NCI-H82 treated with DMSO at 0.1 percent for 48 hours (cell line): ENCODE measurements at regions not wholly inside any gene's neighbourhood (a gene's known extent, or its start where the extent isn't known, plus 50 kb on each side); places are given as distances from the start of the nearest gene placed in this dataset.

Experiments used
- DNase-seq: peaks from one replicate; lab custom pipeline; 2025; ENCODE audit not compliant: unreplicated experiment; lab: John Stamatoyannopoulos, UW

DNA sequence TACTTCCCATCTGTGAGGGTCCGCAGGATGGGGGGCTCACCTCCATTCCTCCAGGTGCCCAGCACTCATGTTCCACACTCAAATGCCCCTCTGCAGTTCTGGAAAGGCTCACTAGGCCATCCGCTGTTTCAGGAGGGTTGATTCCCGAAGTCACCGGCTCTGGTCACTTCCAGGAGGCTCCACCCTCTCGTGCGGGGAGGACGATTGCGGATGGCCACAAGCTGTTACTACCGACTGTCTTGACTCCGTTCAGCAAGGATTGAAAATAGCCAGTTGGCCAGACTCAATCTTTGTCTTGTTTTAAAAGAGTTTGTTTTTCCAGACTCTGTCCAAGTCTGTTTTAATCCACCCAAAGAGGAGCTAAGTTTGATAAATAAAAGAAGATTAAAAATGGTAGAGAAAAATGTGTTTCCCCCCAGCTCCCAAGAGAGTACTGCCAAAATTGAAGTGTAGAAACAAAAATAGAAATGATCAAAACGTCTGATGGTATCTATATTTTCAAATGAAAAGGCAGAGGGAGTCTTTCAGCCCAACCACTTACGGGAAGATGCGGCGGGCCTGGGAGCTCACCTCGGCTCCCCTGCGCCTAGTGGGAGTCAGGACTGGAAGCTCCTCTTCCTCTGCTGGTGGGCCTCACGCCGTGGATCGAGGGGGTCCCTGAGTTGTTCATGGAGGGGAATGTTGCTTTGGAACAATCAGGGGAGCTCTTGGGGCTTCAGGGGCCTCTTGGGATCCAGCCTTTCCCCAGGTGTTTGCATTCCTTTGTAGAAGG is 1280.8 kb downstream of the BRD1 start:
- DNase-seq, result no peak

DNA sequence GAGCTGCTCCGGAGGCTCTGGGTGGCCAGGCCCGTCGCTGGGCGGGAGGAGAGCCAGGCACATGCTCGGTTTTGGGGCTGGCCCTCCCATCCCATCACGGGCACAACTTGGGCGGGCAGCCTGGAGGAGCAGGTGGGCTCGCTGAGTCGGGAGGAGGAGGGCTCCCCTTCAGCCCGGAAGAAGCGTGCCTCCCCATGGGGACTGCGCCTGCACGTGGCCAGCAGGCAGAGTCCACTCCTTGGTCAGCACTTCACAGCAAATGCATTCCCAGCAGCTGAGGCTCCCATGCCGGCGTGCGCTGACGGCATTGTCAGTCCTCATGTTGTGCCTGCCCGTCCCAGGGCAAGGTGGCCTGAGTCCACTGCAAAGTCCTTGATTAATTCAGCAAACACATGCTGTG is 1281.7 kb downstream of the BRD1 start:
- no peak for DNase-seq

DNA sequence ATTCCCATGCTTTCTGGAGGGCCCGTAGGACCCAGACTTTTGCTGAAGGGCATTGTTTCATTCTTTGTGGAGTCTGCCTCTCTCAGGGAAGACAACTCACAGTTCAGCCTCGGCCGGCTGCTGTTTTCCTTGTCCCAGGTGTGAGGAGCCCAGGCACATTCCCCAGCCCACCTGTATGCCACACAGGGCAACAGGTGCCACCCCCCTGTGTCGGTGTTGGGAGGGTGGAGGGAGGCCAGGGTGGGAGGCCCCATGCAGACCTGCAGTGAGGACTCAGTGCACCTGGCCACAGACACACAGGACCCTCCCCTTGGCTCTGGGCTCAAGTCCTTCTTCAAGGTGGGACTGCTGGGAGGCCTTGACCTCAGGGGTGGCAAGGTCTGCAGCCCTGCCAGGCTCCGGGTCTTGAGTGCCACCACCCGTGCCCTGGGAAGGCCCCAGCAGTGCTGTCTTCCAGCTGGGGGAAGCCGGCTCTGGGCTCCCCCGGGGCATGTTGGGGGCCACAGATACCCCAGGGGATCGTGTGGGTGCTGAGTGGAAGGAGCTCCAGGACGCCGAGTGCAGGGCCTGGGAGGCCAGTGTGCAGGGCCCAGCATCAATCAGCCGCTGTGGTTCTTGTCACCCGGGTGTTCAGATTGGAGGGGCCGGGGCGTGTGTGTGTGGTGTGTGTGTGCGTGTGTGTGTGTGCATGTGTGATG is 1286.1 kb downstream of the BRD1 start:
- no peak for DNase-seq

DNA sequence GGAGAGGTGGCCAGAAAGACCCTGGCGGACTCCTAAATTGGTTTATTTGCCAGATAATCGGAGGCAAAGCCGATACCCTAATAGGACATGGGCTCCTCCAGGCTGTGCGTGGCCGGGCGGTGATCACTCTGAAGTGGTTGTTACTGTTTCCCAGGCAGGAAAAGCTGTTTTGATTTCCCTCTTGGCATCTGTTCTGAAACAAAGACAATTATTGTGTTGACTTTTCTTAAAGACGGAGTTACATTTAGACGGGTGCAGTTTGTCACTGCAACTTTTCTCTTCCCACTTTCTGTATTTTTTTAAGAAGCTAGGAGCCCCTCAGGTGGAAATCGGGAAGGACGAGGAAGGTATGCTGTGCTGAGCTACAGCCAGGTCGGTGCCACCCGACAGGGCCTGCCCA is 1288.4 kb downstream of the BRD1 start:
- no peak for DNase-seq

DNA sequence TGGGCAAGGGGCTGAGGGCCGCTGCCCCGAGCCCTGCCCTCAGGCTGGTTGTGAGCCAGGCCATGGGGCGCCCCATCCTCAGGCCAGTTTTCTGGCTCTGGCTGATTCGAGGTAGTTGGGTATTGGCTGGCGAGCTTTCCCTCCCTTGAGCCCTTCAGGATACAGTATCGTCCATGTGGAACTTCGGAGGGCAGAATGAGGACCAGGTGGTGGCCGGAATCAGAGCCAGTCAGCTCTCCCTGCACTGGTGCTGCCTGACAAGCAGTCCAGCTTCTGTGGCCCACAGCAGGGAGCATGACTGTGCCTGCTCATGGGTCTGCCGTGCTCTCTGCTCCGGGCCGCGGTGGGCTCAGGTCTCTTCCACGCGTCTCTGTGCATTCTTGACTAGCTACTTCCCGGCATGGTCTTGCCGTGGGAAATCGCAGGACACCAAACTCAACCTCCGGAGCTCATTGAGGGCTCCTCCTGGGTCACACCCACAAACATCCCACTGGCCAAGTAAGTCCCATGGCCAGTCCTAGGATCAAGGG is 1289.3 kb downstream of the BRD1 start:
- no peak for DNase-seq

DNA sequence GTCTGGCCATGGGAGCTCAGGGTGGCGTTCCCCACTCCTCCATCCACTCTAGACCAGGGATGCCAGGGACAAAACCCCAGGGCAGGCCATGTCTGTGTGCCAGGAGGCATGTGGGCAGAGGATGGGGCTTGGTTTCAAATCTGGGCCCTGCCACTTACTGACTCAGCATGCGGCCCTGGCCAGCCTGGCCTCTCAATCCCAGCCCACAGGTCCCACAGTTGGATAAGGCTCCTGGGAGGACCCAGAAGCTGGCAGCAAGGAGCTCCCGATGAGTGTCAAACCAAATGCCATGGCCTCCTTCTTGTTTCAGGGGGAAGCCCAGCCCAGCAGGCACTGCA is 1290.4 kb downstream of the BRD1 start:
- DNase-seq, result no peak

DNA sequence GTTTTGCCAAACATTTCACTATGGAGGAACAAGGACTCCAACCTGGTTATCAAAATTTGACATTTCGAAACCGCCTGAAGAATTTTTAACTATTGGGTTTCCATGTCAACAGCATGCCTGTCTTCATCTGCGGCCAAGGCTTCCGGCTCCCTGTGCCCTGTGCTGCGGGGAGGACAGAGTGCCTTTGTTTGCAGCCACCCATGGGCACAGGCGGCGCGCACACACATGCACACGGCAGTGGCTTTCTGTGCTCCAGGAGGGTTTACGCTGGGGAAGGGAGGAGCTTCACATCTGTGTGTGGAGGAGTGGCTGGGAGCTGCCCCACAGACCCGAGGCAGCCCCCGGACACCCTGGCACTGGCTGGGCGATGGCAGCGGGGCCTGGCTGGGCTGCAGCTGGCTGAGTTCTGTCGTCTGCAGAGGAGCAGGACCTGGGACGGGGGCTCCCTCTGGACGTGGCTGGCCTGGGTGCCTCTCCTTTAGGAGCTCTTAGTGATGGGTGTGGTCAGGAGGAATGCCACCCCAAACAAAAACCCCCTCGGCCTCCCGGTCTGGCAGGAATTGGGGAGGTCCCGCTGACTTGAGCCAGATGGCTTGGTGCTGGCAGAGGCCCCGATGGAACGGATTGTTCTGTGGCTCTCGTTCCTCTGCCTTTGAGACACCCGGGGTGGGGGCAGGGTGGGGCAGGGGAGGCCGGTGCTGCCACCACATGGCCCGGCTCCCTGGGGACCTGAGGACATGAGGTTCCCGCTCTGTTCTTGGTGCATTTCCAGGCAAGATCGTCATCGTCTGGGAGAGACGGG is 1290.9 kb downstream of the BRD1 start:
- no peak for DNase-seq

DNA sequence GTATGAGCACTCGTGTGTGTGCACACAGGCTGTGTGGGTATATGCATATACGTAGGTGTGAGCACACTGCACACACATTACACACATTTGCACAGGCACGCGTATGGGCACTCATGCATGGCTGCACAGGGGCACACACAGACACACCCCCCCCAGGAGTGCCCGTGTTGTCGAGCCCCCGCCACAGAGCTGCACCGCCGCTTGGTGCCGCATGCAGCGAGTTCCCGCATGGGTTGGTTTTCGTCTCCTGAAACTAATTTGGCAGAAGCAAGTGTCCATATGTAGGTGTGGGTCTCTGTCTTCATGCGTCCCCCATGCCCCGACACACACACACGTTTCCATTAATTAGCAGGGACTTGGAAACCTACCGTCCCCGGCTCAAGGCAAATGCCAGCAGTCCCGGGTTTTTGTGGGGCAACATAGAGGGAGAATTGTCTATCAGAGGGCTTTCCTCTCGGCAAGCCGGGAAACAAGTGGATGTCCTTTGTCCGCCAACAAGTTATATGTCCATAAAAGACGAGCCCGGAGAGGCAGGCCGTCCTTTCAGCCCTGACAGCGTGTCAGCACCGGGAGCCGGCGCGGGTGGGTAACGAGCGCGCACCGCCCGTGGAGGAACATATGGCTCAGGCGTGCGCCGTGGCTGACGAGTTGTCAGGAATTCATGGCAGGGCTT is 1291.7 kb downstream of the BRD1 start:
- DNase-seq, result no peak

DNA sequence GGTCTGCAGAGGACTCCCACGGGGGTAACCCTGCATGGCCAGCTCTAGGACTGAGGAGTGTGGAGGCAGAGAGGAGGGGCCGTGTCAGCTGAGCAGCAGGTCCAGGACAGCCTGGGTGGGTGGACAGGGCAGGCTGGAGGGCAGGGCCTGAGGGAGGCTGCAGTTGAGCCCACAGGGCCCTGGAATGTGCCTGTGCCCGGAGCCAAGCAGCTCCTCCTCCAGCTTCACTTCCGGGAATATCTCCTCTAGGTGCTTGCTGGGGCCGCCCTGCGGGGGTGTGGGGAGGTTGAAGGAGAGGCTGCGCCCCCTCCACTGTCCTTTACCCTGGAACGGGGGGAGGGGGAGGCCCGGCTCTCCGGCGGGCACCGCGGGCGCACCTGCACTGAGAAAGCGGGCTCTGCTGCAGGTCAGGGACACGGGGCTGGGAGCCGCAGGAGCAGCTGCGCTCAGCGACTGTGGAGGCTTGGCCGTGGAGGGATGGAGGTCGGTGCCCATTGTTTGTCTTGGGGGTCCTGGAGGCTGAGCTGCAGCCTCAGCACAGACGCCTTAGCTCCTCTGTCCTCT is 1293.2 kb downstream of the BRD1 start:
- DNase-seq, result no peak

DNA sequence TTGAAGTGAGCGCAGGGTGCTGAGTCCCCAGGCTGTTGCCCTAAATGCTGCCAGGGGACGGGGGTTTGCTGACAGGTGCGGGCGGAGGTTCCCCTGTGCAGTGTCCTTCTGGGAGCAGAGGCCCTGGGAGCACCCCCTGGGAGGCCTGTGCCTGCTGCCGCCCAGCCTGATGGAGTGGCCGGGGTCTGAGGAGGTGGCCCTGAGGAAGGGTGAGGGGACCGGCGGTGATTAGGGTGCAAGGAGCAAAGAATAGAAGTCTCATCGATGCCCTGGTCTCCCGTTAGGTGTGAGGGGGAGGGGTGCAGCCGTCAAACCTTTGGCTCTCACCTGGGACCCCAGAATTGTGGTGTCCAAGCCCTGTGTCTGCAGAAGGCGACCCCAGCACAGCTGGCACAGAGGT is 1294.7 kb downstream of the BRD1 start:
- no peak for DNase-seq

DNA sequence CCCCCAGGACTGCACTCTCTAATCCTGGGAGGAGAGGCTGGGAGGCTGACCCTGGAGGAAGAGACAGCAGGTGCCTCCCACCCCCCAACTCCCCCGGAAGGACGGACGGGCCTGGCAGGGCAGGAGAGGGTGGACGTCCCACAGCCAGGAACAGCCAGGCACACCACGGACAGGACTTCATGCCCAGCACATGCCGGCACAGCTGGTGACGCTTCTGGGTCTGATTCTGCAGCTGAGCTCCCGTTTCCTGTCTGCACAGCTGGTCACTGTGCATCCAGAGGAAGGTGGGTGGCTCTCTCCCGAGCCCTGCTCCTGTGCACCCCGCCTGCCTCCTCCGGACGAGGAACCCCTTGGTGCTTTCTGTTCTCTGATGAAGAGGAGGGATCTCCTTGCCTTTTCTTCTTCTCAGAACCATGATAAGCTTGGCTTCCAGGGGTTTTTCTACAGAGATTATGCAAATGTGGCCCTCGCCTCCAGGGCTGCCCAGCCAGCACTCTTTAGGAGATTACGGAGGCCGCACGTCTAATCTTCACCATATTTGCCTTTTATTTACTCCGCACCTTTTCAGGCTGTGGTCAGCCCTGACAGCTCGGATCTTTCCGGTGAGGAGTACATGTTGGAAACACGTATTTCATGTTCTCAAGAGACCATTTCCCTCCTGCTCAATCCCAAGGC is 1295.8 kb downstream of the BRD1 start:
- DNase-seq, result no peak

DNA sequence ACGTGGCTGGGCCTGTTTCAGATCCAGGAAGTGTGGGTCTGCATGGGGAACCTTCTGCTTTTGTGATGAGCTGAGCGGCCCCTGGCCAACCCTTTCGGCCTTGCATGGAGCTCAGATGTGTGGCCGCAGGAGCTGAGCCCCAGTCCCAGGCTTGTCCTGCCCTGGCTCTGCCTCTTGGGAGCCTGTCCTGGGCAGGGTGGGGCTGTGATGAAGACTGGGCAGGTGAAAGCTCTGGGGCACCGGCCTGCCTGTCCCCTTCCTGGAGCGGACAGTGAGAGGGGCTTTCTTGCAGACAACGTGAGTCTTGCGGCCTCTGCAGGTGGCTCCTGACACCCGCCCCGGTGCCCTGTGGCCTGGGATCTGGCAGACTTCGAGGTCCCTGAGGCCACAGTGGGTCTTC is 1296.6 kb downstream of the BRD1 start:
- no peak for DNase-seq

DNA sequence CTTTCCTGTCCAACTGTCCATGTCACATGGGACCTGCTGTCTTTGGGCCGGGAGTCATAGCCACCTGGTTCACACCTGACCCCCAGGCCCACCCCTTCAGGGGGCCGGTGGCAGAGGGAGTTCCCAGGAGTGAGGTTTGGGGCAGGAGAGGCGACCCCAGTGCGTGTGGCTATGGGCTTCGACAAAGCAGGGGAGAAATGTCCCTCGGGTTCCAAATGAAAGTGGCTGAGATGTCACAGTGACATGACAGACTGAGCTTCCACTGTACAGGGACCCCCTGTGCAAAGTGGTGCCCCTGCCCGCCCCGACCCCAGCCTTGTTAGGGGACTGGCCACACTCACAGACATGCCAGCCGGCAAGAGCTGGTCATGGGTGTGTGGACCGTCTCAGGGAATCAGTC is 1297.0 kb downstream of the BRD1 start:
- DNase-seq, result no peak

DNA sequence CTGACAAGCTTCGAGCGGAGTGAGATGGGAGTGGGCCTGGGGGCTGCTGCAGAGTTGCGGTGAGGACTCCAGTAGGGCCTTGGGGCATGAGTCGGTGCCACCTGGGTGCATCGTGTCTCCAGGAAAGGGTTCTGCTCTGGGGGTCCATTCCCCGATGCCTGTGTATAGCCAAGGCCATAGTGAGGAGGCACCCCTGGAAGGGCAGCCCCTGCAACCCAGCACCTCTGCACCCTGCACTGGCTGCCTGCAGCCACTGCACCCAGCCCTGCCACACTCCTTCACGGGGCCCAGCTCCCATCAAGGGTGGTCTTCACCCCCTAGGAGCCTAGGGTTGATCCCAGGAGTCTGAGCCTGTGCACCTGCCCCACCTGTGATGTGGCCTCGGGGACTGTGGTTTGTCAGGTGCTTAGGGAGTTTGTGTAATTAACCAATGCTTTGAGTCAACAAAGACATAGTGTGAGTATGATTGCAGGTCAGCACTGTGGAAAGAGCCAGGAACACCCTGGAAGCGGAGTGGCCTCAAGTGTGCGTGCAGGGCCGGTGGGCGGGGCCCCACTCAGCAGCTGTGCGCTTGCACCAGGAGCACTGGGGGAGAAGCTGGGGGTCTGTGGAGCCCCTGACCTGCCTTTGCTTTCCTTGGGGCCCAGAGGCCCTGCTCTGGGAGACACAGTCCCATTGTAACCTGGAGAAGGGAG is 1299.3 kb downstream of the BRD1 start:
- no peak for DNase-seq

DNA sequence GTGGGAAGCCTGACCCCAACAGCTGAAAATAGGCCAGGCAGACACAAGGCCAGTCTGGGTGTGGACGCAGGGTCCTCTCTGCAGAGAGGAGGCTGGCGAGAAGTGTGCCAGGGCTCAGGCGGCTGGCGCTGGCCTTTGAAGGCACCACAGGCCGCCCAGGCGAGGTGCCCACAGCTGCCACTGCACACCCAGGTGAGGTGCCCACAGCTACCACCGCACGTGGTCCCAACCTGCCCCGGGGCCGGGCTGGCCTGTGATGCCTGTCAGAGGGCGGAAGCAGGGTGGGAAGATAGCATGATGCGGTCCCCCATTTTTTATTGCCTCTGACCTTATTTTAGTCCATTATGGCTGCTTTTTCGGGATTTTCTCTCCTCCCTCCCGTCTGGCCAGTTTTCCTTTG is 1303.9 kb downstream of the BRD1 start:
- DNase-seq, result no peak

DNA sequence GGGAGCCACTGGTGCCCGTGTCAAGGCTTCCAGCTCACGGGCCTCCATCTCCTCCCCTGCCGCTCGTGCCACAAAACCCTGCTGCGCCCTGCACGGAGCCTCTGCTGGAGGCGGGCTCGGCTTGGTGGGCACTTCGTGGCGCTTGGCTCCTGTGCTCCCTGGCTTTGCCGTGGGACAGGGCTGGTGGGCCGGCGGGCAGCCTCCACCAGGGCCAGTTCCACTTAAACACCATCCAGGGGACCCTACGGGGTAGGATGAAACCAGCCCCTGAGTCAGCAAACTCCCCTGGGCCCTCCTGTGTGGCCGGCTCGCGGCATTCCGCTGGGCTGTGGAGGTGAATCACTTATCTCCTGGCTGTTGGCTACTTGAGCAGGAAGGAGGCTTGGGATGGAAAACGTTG is 1304.6 kb downstream of the BRD1 start:
- no peak for DNase-seq

DNA sequence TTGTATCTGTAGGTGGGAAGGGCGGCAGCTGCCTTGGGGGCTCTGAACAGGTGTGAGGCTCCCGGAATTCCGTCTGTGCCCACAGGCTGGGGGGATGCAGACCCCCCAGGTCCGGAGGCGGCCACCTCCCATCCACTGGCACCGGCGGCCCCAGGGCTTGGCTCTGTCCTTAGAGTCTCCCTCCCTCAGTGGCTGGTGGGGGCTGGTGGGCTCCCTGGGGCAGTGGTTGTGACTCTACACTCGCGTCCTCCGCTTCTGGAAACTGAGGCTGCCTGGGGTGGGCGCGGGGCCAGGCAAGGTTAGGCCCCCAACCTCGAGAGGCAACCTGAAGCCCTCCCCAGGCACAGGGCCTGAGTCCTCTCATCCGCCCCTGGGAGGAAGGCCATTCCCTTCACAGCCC is 1305.4 kb downstream of the BRD1 start:
- no peak for DNase-seq

DNA sequence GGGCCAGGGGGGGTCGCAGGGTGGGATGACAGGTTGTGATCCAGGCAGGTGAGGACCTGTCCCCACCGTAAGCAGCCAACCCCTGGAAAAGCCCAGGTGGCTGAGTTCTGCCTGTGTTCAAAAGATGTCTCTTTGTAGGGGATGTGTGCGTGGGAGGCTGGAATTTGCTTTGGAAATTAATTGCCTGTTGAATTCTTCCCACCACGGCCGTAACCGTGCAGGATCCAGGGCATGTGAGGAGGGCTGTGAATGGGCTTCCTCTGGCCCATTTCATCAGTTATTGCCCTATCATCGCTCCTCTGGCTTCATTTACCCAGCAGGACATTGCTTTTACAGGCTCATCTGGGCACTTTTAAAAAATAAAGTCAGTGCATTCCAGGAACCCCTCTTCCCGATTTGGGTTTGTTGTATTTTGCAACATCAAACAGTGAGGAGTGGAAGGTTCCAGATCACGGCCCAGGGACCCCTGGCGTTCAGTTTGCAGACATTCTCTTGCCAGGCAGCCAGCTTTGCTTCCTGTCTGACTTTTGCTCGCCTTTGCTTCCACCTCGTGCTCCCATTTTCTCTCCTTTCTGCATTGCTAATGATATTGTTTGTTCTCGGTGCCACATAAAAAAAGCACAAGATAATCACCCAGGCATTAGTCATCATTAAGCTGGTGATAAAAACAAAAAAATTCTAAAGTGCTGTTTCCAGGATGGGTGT is 1306.6 kb downstream of the BRD1 start:
- no peak for DNase-seq

DNA sequence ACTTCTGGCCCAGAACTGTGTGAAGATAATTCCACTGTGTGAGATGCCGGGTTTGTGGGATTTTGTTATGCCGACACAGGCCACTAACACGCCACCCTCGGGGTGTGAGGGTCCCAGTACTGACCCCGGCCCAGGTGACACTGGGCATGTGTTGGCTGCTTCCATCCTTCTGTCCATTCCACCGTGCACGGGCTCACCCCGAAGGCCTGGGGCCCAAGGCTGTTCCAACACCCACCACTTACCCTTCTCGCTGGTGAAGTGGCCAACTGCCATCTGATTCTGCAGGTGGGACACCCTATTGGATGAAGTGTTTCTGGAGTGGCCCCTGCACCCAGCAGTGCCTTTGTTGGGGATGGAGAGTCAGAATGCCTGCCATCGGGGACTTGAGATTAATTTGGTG is 1307.5 kb downstream of the BRD1 start:
- no peak for DNase-seq
